NCI-H446 (cell line): ENCODE measurements at regions not wholly inside any gene's neighbourhood (a gene's known extent, or its start where the extent isn't known, plus 50 kb on each side); places are given as distances from the start of the nearest gene placed in this dataset.
"Not testable (repeated sequence)": the region's sequence is repeated elsewhere in the genome, so short reads cannot be mapped to it uniquely, and the experiment has no call there.

Experiments
- DNase-seq, 2 experiments: peaks; one replicate each; lab custom pipeline; 2025; lab: John Stamatoyannopoulos, UW

DNA sequence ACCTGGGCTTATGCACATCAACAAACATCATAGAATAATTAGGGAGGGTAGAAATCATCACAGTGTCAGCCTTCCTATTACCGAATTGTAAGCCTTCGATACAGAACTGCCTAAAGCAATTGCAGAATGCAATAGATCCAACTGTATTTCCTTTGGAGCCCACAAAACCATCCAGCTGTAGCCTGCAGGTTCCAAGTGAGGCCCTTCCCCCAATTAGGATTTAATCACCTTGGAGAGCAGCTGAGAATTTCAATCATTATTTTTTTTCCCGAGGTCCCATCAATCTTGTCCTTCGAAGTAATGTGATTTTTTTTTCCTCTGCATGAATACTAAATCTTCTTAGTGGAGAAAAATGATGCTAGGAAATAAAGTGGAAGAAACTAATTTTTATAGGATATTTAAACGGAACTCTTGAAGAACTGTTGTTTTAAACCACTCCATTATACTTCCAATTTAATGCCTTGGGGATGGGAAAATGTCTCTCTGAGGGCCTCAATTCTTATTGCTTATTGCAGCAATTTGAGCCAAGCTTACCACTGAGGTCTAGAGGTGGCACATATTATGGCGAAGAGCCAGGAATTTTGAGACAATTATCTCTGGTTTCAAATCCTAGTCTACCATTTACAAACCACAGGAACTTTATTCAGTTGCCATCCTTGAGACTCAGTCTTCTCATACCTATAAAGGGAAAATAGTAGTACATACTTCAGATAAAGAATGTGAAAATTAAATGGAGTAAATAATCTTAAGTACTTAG, 953.4 kb upstream of the IGFBP7 start:
- DNase-seq, result no peak

DNA sequence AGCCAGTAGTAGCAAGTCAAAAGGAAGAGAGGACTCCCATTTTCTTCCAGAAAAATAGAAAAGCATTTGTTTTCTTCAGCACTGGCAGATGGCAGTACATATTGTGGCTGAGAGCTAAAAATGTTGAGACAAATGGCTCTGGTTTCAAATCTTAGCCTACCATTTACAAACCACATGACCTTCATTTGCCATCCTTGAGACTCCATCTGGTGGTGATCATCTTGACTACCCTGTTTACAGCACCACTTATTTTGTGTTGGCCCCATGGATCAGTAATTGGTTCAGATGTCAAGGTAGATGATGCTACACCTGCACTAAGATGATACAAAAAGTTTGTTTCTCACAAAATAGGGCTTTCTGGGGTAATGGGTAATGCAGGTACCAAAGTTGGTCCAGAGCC, 951.8 kb upstream of the IGFBP7 start:
- peak in 1 of 2 experiments; percentile 28 for DNase-seq

DNA sequence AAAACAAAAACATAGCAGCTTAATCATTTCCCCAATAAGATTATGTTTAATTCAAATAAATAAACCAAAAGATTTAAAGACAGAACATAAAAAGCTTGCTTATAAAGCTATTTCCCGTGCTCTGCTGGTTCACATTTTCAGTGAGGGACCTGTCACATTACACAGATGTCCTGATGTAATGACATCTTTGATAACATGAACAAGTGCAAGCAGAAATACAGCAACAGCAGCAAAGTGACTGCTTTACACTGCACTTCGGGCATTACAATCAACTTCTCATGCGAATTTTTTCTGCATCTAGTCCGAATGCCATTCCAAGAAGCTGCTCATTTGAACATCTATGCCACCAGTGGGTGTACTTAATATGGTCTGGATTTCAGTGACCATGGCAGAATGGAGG, 940.3 kb upstream of the IGFBP7 start:
- no peak for DNase-seq

DNA sequence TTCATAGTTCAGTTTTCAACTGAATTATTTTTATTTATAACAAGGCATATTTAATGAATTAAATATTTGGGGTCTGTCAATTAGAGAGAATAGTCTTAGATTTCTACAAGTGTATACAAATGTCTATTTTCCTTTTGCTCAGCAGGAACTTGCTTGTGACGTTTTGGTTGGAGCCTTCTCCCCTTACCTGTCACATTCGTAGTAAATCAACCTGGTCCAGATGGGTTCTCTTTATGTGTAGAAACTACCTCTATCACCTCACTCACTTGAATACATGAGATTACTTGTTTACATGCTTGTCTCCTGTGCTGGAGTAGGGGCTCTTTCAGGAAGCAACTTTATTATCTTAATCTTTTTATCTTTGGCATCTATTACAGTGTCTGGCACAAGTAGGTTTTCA, 938.3 kb upstream of the IGFBP7 start:
- no peak for DNase-seq

DNA sequence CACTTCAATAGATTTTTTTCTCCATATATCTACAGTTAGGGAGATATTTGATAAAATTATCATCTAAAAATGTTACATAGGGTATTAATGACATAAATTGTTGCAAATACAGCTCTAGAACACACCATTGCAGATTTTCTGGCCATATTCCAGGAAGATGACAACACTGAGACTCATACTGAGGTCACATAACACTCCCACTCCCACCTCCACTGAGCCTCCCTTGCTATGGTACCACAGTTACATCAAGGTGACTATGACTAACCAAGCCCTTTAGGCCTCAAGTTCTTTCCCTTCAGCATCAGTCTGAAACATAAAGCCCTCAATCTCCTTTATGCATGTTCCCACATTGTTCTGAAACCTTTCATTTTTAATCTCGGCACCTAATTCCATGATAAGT, 932.0 kb upstream of the IGFBP7 start:
- no peak for DNase-seq

DNA sequence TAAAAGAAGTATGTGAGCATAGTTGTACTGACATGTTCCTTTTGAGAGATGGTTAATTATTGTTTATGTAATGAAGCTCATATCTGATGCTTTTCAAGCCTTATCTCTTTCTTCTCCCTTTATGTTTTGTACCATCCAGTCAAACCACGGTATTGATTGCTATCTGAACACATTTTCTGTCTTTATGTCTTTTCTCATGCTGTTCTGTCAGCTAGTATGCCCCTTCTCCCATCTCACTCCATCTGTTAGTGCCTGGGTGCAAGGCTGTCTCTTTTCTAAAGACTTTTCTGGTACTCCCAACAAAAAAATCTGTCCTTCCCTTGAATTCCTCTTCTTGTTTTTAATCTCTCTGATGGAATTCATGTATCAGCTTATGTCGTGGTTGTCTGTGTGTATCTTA, 883.8 kb upstream of the IGFBP7 start:
- DNase-seq, result no peak

DNA sequence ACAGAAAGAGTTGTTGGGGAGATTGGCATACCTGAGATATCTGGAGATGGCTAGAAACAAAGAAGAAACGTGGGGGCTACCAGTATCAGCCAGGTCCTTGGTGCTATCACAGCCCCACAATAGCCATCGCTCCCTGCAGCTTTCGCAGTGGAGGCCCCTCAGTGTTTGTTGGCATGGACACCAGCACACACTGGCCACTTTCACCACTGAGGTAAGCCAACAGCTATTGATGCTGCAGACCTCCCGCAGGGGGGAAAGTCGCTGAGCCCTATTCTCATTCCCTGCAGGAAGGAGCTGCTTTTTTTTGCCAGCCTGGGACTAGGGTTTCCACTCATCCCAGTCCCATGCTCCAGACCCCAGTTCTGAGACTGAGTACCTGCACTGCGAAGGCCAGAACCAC, 879.2 kb upstream of the IGFBP7 start:
- DNase-seq, result no peak

DNA sequence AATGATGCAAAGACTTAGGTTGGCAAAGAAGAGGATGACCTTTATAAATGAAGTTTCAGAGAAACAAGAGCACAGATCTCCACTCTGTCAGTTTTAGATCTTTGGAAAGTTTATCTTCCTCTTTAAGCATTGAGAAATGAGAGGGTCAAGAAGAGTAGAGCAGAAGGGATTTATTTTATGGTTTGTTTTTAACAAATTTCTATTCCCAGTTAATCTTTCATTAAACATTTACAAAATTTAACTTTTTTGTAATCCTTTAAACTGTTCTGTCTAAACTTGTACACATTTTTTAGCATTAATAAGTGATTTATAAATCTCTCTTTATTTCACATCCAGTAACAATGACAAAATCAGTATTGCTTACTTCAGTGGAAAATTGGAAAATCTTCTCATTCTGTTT, 875.0 kb upstream of the IGFBP7 start:
- DNase-seq, result no peak

DNA sequence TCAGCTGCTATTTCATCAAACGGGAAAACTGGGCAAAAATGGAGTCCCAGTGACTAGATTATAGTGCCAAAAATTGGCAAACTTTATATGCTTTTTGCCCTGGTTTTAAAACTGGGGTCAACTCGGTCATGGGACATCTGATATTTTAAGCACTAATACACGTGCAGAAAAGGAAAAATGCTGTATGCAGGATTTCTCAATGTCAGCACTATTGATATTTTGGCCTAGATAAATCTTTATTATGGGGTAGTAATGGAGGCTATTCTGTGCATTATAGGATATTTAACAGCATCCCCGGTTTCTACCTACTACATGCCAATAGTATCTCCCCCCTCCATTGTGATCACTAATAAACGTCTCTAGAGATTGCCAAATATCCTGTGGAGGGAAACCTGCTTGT, 870.9 kb upstream of the IGFBP7 start:
- no peak for DNase-seq

DNA sequence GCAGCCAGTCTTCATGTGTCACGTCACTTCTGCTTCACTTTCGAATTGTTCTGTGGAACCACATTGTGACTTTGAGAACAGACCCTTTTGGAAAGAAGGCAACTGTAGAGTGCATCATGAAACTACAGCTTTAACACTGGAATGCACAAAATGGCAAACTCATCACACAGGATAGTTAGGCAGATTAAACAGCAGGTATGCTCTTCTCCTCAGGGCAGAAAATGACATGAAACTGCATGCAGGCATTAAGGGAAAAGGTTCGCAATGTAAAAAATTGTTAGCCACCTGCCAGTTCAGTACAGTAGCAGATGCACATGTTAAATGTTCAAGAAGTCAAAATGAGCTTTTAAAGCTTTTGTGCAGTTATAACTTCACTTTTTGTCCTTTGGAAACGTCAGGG, 864.6 kb upstream of the IGFBP7 start:
- DNase-seq, result no peak

DNA sequence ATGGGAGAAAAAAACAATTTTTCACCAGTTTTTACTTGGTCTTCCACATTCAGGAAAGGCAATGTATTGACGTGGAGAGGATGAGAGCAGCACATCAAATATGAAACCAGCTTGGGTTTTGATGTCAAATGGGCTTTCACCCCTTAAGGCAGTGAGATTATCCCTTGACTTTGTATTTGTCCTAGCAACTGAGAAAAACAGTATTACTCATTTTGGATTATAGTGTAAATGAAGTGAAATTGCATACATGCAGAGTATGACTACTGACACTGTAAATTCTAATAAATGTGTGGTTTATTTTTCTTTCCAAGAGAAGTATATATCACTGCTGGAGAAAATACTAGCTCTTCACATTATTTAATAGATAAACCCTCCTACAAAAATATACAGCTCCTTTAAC, 863.6 kb upstream of the IGFBP7 start:
- DNase-seq, result no peak

DNA sequence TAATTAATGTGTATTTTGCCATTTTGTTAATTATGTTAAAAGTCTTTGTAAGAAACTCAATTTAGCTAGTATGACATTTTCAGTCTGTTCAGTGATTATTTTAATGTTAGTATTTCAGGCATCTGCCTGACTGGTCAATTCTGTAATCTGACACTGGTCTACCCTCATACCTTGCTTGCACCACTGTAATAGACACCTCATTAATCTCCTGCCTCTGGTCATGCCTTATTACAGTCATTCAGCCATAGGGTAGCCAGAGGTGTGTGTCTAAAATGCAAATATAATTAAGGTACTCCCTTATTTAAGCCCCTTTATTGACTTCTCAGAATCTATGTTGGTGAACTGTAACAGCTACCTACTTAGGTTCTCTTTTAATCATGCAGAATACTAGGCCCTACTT, 861.1 kb upstream of the IGFBP7 start:
- DNase-seq, result no peak

DNA sequence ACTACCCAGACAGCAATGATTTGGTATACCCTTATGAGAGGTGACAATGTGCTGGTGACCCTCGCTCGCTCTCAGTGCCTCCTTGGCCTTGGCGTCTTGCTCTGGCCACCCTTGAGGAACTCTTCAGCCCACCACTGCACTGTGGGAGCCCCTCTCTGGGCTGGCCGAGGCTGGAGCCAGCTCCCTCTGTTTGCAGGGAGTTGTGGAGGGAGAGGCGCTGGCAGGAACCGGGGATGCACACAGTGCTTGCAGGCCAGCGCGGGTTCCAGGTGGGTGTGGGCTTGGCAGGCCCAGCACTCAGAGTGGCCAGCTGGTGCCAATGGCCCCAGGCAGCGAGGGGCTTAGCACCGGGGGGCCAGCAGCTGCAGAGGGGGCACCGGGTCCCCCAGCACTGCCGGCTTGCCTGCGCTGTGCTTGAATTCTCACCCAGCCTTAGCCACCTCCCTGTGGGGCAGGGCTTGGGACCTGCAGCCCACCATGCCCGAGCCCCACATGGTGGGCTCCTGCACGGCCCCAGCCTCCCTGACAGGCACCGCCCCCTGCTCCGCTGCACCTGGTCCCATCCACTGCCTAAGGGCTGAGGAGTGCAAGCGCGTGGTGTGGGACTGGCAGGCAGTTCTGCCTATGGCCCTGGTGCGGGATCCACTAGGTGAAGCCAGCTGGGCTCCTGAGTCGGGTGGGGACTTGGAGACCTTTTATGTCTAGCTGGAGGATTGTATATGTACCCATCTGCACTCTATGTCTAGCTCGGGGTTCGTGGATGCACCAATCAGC, 857.0 kb upstream of the IGFBP7 start:
- no peak for DNase-seq

DNA sequence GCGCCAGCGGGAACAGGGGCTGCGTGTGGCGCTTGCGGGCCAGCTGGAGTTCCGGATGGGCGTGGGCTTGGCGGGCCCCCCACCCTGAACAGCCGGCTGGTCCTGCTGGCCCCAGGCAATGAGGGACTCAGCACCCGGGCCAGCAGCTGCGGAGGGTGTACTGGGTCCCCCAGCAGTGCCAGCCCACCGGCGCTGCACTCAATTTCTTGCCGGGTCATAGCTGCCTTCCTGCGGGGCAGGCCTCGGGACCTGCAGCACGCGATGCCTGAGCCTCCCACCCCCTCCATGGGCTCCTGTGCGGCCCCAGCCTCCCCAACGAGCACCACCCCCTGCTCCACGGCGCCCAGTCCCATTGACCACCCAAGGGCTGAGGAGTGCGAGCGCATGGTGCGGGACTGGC, 855.2 kb upstream of the IGFBP7 start:
- not testable (repeated sequence) for DNase-seq

DNA sequence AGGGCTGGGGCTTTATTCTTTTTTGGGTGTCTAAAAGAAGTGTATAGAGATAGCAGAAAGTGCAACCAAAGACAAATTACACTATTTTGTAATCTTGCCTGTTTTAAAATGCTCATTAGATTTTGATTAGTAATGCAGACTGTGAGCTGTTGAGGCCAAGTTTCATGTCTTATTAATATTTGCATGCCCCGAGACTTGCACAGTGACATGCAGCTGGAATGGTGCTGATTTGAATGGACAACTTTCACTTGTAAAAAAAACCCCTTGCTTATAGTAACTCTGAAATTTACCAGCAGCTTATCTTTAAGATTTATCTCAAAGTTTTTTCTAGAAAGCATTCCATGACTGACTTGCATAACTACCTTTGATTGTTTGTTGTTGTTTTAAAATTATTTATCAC, 835.1 kb upstream of the IGFBP7 start:
- no peak for DNase-seq

DNA sequence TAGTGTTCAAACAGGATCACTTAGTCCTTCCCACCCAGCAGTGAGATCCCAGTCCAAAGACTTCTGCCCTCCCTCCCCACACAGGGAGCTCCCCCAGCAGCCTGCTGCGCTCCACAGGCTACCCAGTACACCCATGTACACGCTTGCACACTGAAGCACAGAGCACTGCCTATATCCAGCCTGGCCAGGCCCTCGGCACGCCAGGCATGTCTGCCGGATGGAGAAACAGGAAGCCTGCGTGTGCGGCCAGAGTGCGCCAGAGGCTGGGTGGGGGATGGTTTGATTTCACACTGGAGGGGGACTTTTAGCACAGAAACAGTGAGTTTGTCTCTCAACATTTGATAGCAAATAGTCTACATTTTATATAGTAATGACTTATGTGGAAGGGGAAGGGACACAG, 833.5 kb upstream of the IGFBP7 start:
- no peak for DNase-seq

DNA sequence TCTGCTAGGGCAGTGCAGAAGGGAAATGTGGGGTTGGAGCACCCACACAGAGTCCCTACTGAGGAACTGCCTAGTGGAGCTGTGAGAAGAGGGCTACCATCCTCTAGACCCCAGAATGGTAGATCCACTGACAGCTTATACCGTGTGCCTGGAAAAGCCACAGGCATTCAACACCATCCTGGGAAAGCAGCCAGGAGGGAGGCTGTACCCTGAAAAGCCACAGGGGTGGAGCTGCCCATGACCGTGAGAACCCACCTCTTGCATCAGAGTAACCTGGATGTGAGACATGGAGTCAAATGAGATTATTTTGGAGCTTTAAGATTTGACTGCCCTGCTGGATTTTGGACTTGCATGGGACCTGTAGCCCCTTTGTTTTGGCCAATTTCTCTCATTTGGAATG, 827.1 kb upstream of the IGFBP7 start:
- not testable (repeated sequence) for DNase-seq

DNA sequence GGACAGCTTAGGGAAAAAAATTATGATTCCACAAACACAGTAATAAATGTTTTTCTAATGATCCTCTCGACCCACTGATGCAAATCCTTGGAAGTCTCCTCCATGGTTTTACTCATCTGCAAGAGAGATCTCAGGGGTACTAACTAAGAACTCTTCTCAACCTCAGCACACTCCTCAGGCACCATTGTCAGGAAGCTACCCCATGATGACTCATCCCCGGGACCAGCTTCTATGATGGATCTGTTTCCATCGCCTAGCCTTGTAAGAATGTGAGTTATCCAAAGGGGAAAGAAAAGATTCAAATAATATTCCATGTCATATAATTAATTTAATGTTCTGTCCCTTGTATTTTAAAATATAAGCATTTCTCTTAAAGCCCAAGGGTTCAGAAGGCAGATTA, 816.1 kb upstream of the IGFBP7 start:
- no peak for DNase-seq

DNA sequence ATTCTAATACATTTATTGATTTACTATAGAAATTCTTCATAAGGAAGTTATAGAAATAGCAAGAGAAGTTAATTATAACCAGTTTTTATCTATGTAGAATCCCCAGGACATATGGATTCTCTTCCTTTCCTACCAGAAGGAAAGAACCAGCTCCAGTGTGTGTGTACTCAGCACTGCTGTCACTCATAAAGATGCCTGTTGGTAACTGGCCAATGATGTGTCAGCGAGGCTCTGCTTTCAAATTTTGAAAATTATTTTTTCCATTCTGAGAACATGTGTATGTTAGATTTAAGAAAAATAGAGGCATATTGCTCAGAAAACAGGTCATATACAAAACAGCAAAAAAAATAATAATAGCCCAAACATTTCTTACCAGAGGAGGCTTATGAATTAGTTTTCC, 814.8 kb upstream of the IGFBP7 start:
- no peak for DNase-seq

DNA sequence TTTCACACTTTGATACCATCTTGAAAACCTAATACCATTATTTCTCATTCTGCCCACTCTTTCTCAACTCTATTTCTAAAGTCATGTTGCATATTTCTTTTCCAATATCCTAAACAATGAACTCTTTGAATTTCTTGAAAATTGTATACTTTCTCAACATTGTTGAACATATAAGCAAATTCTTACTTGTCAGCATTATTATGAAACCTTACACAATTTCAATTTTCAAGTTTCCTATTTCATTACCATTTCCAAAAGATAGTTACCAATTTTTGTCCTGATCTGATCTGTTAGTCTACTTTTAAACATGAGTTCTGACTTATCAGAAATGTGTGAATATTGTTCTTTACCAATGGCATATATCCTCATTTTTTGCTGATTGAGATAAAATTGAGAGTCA, 806.3 kb upstream of the IGFBP7 start:
- no peak for DNase-seq

DNA sequence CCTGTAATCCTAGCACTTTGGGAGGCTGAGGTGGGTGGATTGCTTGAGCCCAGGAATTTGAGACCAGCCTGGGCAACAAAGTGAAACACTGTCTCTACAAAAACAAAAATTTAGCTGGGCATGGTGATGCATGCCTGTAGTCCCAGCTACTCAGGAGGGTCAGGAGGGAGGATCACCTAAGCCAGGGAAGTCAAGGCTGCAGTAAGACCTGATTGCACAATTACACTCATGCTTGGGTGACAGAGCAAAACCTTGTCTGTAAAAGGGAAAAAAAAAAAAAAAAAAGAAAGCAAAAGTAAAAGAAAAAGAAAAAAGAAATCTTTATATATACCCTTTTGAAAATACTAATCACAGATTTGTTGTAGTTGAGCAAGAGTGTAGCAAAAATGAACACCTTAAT, 801.0 kb upstream of the IGFBP7 start:
- no peak for DNase-seq

DNA sequence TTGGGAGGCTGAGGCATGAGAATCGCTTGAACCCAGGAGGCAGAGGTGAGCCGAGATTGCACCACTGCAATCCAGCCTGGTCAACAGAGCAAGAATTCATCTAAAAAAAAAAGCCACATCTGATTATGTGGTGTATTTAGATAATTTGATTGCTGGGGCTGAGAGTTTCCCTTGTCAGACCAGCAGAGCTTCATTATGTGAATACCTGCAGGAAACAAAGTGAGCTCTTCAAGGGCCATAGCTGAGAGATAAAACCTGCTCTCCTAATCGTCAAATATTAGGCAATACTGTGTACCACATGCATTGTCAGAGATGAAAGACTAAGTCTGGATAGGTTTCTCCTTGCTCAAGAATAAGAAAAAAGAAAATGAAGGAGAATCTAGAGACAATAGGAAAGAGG, 800.0 kb upstream of the IGFBP7 start:
- no peak for DNase-seq

DNA sequence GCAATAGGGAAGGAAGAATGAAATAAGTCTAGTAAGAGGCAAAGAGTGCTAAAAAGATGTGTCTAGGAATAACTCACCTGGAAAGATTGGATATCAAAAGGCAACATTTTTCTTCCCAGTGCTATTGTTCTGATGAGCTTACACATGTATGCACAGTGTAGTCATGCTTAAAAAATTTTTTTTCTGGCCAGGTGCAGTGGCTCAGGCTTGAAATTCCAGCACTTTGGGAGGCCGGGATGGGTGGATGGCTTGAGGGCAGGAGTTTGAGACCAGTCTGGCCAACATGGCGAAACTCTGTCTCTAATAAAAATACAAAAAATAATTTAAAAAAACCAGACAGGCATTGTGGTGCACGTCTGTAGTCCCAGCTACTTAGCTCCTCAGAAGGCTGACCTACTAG, 795.8 kb upstream of the IGFBP7 start:
- DNase-seq, result no peak

DNA sequence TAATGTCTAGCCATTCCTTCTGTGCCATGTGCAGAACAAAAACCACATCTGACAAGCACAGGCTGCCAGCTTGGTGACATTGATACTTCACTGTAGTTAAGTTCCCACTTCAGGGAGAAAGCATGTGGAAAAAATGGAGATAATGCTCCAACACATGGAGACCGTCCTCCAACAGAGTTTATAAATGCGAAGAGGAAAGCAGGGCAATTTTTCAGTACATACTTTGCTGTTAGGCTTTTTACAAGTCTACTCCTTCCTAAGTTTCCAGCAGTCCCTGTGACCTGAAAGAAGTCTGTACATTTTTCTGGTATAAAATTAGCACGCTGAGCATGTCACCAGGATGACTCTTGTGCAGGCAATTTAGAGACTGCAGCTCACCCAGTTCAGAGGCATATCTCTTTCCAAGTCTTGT, 766.9 kb upstream of the IGFBP7 start:
- DNase-seq, result peak in 1 of 2 experiments; percentile 20
